Activated CD4-positive, alpha-beta T cell treated with anti-CD3 and anti-CD28 coated beads, Interleukin-2, Interleukin-4, amounts not matched to agents 100 ng/mL and 50 ng/mL, durations not matched to agents 16 hours and 8 hours (primary cell): ENCODE measurements at regions not wholly inside any gene's neighbourhood (a gene's known extent, or its start where the extent isn't known, plus 50 kb on each side); places are given as distances from the start of the nearest gene placed in this dataset.
"Not testable (repeated sequence)": the region's sequence is repeated elsewhere in the genome, so short reads cannot be mapped to it uniquely, and the experiment has no call there.

Experiments used
- DNase-seq: peaks from one replicate; pipeline ENCODE4 v3.0.0-alpha.2; 2020; ENCODE audit warnings: low spot score

GRCh38 chr21:28419811-28420210 lies 572.9 kb downstream of the LTN1 start:
- no peak for DNase-seq

DNA sequence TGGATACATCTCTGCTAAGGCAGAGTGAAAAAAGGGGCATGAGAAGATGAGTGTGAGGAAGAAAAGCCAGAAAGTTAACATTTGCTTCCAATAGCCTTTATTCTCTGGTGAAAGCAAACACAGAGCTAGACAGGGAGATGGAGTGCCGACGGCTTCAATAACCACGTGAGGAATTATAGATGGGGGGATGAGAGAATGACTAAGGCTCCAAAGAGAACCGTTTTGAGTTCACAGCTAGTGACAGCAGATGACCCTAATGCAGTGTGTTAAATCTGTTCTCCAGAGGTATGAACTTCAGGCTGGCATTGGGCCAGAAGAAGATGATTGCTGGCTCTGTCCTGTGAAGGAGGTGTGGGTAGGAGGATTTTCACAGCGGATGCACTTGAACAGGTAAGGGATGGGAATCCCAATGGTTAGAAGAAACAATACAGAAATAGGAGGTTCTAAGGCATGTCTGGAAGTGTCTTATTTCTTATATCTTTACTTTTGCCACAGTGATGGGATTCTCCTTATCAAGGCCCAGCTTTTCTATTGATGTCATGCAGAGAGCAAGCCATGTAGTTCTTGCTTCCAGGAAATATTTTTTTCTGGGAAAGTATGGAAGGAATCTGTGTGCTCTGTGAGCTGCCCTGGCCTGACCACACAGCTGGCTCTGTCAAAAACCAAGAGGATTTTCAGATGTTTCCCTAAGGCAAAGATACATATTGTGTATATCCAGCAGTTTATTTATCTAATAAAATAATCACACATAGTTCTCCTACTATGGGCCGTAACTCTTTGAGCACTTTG lies 573.8 kb downstream of the LTN1 start:
- no peak for DNase-seq

DNA sequence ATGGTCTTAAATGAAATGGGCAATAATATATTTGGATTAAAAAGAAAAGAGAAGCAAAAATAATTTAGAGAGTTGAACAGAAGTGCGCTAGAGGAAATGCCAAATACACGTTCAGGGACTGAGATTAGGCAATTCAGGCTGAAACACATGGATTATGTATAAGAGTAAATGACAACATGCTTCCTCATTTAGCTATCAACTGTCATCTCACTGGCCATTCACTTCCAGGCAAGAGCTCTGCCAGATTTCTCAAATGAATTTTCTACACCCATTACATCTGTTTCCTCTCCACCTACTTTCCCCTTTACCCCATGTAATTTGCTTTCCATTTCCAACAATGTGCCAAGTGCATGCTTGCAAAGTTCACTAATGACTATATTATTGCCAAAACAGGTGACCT lies 582.4 kb downstream of the LTN1 start:
- DNase-seq, result no peak

DNA sequence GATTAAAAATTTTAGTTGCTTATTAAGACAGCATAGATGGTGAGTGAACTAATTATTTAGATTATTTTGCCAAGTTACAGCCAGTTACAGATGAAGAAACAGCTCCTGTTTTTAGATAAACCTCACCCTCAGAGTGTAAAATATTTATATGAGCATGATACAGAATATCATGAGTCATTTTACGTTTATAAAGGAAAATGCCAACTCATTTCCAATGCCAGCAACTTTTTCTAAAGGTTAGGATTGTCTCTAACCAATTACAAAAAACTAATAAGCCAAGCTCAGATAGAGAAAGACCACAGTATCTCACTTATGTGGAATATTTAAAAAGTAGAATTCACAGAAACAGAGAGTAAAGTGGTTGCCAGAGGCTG lies 590.1 kb downstream of the LTN1 start:
- no peak for DNase-seq

GRCh38 chr21:28397040-28397439 lies 595.6 kb downstream of the LTN1 start:
- no peak for DNase-seq

GRCh38 chr21:28396421-28396820 lies 596.3 kb downstream of the LTN1 start:
- no peak for DNase-seq

DNA sequence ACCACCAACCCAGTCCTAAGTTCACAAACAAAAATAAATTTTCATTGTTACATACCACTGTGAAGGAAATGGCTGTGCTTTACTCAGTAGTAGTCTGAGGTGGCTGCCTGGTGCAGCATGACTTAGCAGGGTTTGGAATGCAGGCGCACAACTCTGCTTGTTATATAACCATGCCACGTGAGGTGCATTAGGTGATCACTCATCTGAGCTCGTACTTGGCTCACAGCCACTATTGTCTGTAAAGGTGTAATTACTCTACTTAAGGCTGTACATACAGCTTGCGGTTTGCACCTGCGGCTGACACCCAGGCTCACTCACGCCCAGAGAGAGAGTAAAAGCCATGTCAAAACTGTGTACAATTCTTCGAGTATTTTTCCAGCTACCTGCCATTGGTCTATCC lies 599.4 kb downstream of the LTN1 start:
- DNase-seq, result no peak

DNA sequence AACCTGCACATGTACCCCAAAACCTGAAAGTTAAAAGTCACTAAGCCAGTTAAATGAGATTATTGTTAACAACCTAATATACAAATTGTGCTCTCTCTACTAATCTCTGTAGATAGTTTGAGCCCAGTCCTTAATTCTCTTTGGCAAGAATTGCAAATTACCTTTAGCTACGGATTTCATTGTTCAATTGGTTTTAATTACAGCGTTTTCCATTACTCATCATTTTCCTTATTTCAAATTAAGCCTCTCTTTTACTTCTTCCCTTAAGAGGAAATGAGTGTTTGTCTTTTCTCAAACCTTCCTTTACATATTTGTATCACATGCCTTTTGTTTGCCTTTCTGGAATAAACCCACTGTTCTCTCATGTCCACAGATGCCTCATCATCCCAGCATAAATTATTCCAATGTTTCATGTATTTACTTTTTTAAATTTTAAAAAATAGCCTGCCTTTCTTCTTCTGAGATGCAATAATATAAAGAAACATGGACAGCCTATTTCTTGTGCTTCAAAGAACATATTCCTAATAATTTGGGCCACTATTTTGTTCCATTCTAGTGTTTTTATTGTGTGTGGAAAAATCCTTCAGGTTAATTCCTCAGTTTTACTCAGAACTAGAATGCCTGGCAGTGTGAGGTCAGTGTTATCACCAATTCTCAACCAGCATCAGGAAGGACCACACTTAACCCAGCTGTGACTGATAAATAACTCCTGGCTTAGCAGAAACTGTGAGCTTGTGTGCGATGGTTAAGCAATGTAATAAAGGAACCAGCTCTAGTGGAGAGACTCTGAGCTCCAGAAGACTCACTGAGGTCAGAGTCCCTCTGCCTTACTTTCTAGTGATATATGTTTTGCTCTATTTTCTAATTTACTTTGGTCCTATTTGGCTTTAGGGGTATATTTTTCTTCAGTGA lies 600.5 kb downstream of the LTN1 start:
- no peak for DNase-seq

DNA sequence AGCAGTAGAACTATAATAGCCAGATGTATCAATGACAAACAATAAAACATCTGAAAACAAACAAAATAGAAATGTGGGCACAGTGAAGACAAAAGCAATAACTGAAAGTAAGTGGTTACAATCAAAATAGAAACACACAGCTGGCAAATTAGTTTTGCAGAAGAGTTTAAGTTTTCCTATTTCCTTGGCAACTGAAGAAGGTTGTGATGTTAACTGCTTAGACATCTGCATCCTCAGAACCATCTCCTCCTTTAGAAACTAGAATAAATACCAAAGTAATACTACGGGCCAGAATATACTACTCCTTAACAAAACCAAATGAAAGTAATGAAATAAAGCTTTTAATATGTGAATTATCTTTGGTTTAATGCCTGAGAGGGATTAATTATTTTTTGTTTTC lies 605.5 kb downstream of the LTN1 start:
- DNase-seq, result no peak

DNA sequence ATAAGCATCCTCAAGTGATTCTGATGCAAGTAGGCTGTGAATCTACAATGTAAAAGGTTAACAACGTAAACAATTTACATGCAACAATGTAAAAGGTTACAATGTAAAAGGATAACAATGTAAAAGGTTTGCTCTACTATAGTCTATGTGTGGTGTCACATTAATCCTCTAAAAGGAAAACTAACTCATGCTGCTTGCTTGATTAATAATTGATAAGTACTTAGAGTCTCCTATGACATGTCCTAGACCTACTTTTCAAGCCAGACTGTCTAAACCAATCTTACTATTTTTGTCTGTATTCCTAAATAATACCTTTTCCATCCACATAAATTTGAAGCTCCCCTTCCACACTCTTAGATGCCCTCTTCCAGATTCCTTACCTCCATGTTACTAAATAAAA lies 606.8 kb downstream of the LTN1 start:
- no peak for DNase-seq

DNA sequence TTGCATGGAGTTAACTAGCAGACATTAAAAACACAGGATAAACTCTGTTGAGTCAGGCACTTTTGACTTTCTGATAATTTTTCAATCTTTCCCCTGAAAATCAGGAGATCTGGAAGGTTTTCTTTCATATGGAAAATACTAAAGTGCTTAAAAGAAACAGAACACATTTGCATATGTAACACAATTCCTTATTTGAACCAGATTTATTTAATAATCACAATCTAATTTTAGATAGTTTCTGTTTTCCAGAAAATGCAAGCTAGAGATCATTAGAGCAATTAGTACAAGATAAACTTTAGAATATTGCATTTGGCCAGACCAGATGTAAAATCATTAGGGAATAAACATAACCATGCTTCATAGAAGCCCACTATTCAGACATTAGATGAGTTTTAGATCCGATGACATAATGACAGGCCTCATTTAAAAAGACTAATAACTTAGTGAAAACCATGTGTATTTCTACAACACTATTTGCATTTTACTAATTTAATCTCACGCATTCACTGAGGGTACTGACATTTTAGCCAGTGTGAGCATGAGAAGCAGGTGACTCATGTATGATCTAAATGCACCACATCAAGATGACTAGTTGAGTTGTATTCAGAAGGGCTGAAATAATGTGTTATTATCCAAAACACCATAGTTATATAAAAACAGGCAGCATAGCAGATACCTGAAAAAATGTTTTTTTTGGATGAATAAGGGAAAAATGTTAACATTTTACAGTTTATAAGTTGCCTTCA lies 611.5 kb downstream of the LTN1 start:
- DNase-seq, result not testable (repeated sequence)

DNA sequence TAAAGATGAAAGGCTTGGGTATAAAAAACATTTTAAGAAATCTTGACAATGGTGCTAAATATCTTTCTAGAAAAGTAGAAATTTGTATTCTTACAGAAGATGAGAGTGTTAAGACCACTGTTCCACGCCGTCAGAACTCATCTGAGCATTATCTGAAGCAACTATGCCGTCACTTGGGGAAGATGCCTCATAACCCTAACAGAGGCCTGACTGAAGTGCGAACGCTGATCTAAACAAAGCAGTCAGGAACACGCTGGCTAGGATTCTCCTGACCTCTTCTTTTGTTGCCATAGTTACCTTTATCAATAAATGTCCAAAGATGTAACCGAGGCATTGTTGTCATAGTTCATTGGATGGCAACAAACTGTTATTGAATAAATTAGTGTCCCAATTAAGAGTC lies 612.4 kb downstream of the LTN1 start:
- DNase-seq, result no peak

- DNase-seq, result no peak
These were observed 614.7 kb downstream of the LTN1 start for GRCh38 chr21:28378026-28378425.

- DNase-seq, result no peak
These were observed 616.8 kb downstream of the LTN1 start for GRCh38 chr21:28375708-28376385.

DNA sequence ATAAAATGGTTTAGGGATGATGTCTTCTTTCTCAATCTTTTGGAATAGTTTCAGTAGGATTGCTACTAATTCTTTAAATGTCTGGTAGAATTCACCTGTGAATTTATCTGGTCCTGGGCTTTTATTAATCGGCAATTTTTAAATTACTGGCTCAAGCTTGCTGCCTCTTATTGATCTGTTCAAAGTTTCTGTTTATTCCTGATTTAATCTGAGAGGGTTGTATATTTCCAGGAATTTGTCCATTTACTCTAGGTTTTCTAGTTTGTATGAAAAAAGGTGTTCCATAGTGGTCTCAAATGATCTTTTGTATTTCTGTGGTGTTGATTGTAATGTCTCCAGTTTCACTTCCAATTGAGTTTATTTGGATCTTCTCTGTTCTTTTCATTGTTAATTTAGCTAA lies 617.8 kb downstream of the LTN1 start:
- no peak for DNase-seq

GRCh38 chr21:28371713-28372112 lies 621.0 kb downstream of the LTN1 start:
- DNase-seq, result no peak

GRCh38 chr21:28359300-28359699 lies 633.4 kb downstream of the LTN1 start:
- no peak for DNase-seq

DNA sequence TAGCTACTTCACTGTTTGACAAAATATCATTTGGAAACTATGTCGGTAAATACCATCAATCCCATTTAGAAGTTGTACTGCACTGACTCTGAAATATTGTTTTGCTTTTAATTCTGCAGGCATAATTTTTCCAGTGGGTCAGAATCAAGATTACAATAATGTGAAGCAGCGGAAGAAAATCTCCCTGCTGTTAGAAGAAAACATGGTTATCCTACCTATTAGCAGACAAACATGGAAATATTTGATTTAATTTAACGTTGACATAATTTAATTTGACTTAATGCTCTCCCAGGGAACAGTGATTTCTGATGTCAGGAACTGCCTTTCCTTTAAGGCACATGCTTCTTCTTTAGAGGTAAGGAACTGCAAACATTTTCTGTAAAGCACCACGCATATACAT lies 634.0 kb downstream of the LTN1 start:
- no peak for DNase-seq

GRCh38 chr21:28358170-28358569 lies 634.5 kb downstream of the LTN1 start:
- no peak for DNase-seq

DNA sequence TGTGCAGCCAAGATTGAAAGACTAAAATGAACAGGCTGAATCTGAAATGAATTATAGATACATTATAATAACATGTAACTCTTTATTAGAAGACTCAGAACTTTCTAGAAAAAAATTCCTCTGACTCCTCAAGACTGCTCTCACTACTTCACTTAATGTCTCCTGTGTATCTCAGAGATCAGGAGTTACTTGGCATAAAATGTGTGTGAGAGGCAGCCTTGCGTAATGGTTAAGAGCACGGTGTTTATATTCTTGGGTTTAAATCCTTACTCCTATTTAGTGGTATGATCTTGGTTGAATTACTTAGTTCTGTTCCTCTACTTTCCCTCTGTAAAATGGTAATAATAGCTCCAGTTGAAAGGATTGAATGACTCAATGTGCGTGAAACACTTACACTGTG lies 634.9 kb downstream of the LTN1 start:
- no peak for DNase-seq

- no peak for DNase-seq
These were observed 636.3 kb downstream of the LTN1 start for GRCh38 chr21:28356422-28356821.

GRCh38 chr21:28345934-28346333 lies 646.7 kb downstream of the LTN1 start:
- no peak for DNase-seq
